B cell (primary cell): ENCODE measurements at regions not wholly inside any gene's neighbourhood (a gene's known extent, or its start where the extent isn't known, plus 50 kb on each side); places are given as distances from the start of the nearest gene placed in this dataset.

Experiments
- ATAC-seq: fragments of 200-7000 bp; cut with Tn5 transposase; one replicate; pipeline ENCODE4 v1.10.0; 2021; ENCODE audit warnings: low read depth, mild to moderate bottlenecking, moderate number of reproducible peaks, moderate library complexity
- CTCF ChIA-PET: fragments of 350-600 bp; sonication (Branson Sonifier 250); formaldehyde crosslinking; loops from one replicate; lab custom pipeline; 2021; ENCODE audit warnings: antibody characterized with exemption, inconsistent platforms; lab: Charles Lee
- POLR2A ChIA-PET: fragments of 350-600 bp; sonication (Branson Sonifier 250); formaldehyde crosslinking; loops from one replicate; lab custom pipeline; 2021; ENCODE audit warnings: antibody characterized with exemption; lab: Charles Lee
- DNase-seq: peaks from one replicate; pipeline ENCODE4 v3.0.0; 2013
- H2AFZ ChIP-seq: 2 replicates; pipeline ENCODE4 v1.6.1; 2012; ENCODE audit warnings: mild to moderate bottlenecking, low read depth, low read length; ENCODE audit not compliant: insufficient read depth, poor library complexity, severe bottlenecking
- H3K27ac ChIP-seq, 2 donors: 1 replicate in 1 of 2; 2 replicates in 1 of 2; pipeline ENCODE4 v1.5.1; 2012 to 2013; ENCODE audit warnings: low read length in 2 of 2, mild to moderate bottlenecking in 2 of 2, moderate library complexity in 1 of 2
- H3K27me3 ChIP-seq, 4 experiments: fragments of 200-600 bp in 1 of 4; sonication (generic) in 1 of 4; replicated peaks in 1 of 4; 1 replicate in 2 of 4; 2 replicates in 2 of 4; pipeline versions ENCODE4 v1.6.1 to v1.7.0; 2013 to 2016; ENCODE audit warnings: low read length in 3 of 4, mild to moderate bottlenecking in 2 of 4, mixed read lengths in 1 of 4, moderate library complexity in 1 of 4; ENCODE audit not compliant: insufficient read depth in 4 of 4, control insufficient read depth in 3 of 4; ENCODE audit errors: control extremely low read depth in 1 of 4
- H3K36me3 ChIP-seq, 2 experiments: replicated peaks in 1 of 2; 1 replicate in 1 of 2; 2 replicates in 1 of 2; pipeline versions ENCODE4 v1.6.1 to v1.7.1; 2013; ENCODE audit warnings: low read length in 1 of 2; ENCODE audit not compliant: insufficient read depth in 2 of 2, control insufficient read depth in 1 of 2; ENCODE audit errors: control extremely low read depth in 1 of 2, extremely low read depth in 1 of 2
- H3K4me1 ChIP-seq, 2 donors: fragments of 200-600 bp in 1 of 2; sonication (generic) in 1 of 2; 1 replicate in 1 of 2; 2 replicates in 1 of 2; pipeline versions ENCODE4 v1.5.1 to v1.6.1; 2013 to 2017; ENCODE audit warnings: low read length in 2 of 2; ENCODE audit not compliant: control insufficient read depth in 2 of 2, insufficient read depth in 2 of 2
- H3K4me2 ChIP-seq: replicated peaks from 2 replicates; pipeline ENCODE3; 2012; ENCODE audit warnings: mild to moderate bottlenecking, low read depth, low read length; ENCODE audit not compliant: poor library complexity, severe bottlenecking
- H3K4me3 ChIP-seq, 5 experiments: fragments of 200-600 bp in 1 of 5; sonication (generic) in 1 of 5; 1 replicate in 3 of 5; 2 replicates in 2 of 5; pipeline versions ENCODE4 v1.5.1 to v1.7.0; 2011 to 2016; ENCODE audit warnings: low read length in 4 of 5, mild to moderate bottlenecking in 4 of 5, low read depth in 2 of 5, control low read depth in 1 of 5, moderate library complexity in 1 of 5; ENCODE audit not compliant: insufficient read depth in 1 of 5; ENCODE audit errors: control extremely low read depth in 1 of 5, extremely low read depth in 1 of 5
- H3K79me2 ChIP-seq: fragments of 200-600 bp; sonication (generic); one replicate; pipeline ENCODE4 v1.6.0; 2016; ENCODE audit warnings: low read length; ENCODE audit not compliant: control insufficient read depth, insufficient read depth
- H3K9ac ChIP-seq: fragments of 200-600 bp; sonication (generic); 2 replicates; pipeline ENCODE4 v1.6.1; 2017; ENCODE audit warnings: mild to moderate bottlenecking, low read length, moderate library complexity
- H3K9me3 ChIP-seq, 3 donors: one replicate each; pipeline versions ENCODE4 v1.6.1 to v1.7.1; 2013; ENCODE audit warnings: low read length in 2 of 3; ENCODE audit not compliant: control insufficient read depth in 2 of 3, insufficient read depth in 1 of 3; ENCODE audit errors: control extremely low read depth in 1 of 3
- H4K20me1 ChIP-seq: 2 replicates; pipeline ENCODE4 v1.6.0; 2012; ENCODE audit warnings: mild to moderate bottlenecking, low read length; ENCODE audit not compliant: insufficient read depth, control insufficient read depth, poor library complexity, severe bottlenecking
- H3K27ac Mint-ChIP-seq: one replicate; pipeline ENCODE4 v1.8.0; 2021; ENCODE audit warnings: mixed read lengths
- H3K27me3 Mint-ChIP-seq: one replicate; pipeline ENCODE4 v1.8.0; 2021; ENCODE audit warnings: mixed read lengths
- H3K4me1 Mint-ChIP-seq: one replicate; pipeline ENCODE4 v1.8.0; 2021; ENCODE audit warnings: mixed read lengths
- H3K4me3 Mint-ChIP-seq: one replicate; pipeline ENCODE4 v1.8.0; 2021; ENCODE audit warnings: mixed read lengths
- H3K9me3 Mint-ChIP-seq: one replicate; pipeline ENCODE4 v1.8.0; 2022; ENCODE audit warnings: mixed read lengths; ENCODE audit not compliant: insufficient read depth
- CTCF ChIP-seq: fragments of 200-600 bp; IDR thresholded peaks from one replicate; pipeline ENCODE4 v1.8.0; 2022; ENCODE audit warnings: antibody characterized with exemption, mild to moderate bottlenecking
- EZH2 ChIP-seq: IDR thresholded peaks from 2 replicates; pipeline ENCODE4 v1.6.1; 2012; ENCODE audit warnings: borderline replicate concordance, low read depth, mild to moderate bottlenecking, moderate library complexity, low read length; ENCODE audit not compliant: insufficient read depth, poor library complexity, severe bottlenecking
- WGBS: methylation state at CpG from one replicate; pipeline ENCODE4 v1.1.5; 2013; ENCODE audit warnings: missing lambda C conversion rate; ENCODE audit not compliant: insufficient coverage; 5-methylcytosine and 5-hydroxymethylcytosine counted together
- intact Hi-C: fragments of 100-400 bp; cut with micrococcal nuclease; formaldehyde crosslinking; loops from one replicate; pipeline ENCODE4 v1.10.0; 2022

GRCh38 chr5:101159006-101159405 is 255.9 kb upstream of the ST8SIA4 start:
- CTCF ChIA-PET: no interaction called here
- no peak overlapping the region for H2AFZ ChIP-seq
- no peaks in the 10 kb centered on the region for H4K20me1 ChIP-seq
- POLR2A ChIA-PET: no interaction called here
- Mint-ChIP-seq H3K4me3 (no peak overlapping the region), H3K27me3 (peaks cover 3% of the 10 kb centered on the region), H3K27ac (no peak overlapping the region), H3K9me3 (no peaks in the 10 kb centered on the region), H3K4me1 (no peaks in the 10 kb centered on the region)
- H3K4me3 ChIP-seq: no peak overlapping the region
- WGBS: no CpG with 5 or more reads among the region's 2 CpGs
- no peaks in the 10 kb centered on the region for H3K36me3 ChIP-seq
- H3K4me1 ChIP-seq: no peaks in the 10 kb centered on the region
- no peak overlapping the region for H3K27ac ChIP-seq
- ATAC-seq (no peak), DNase-seq (no peak)
- H3K4me2 ChIP-seq: no peak overlapping the region
- TF ChIP-seq EZH2: no peak
- TF ChIP-seq CTCF: no peak
- H3K79me2 ChIP-seq: no peaks in the 10 kb centered on the region
- H3K9me3 ChIP-seq: peaks cover 0 to 3% (median 1%) of the 10 kb centered on the region in 3 donors
- H3K27me3 ChIP-seq: no peaks in the 10 kb centered on the region
- intact Hi-C loops: no loop called here
- no peak overlapping the region for H3K9ac ChIP-seq

GRCh38 chr5:101153526-101153925 is 250.4 kb upstream of the ST8SIA4 start:
- Histone ChIP-seq H3K79me2 (no peaks in the 10 kb centered on the region), H3K4me2 (no peak overlapping the region), H3K27ac (no peak overlapping the region), H3K4me1 (no peaks in the 10 kb centered on the region), H2AFZ (no peak overlapping the region), H4K20me1 (no peaks in the 10 kb centered on the region), H3K9ac (no peak overlapping the region), H3K36me3 (no peaks in the 10 kb centered on the region), H3K4me3 (no peak overlapping the region), H3K9me3 (peaks cover 0 to 3% (median 1%) of the 10 kb centered on the region in 3 donors), H3K27me3 (no peaks in the 10 kb centered on the region)
- H3K27ac Mint-ChIP-seq: no peak overlapping the region
- no peaks in the 10 kb centered on the region for H3K27me3 Mint-ChIP-seq
- intact Hi-C loops: no loop called here
- ChIA-PET CTCF (no interaction called here), POLR2A (no interaction called here)
- TF ChIP-seq CTCF: no peak
- TF ChIP-seq EZH2: no peak
- ATAC-seq (no peak), DNase-seq (no peak)
- H3K9me3 Mint-ChIP-seq: no peaks in the 10 kb centered on the region
- no CpG with 5 or more reads among the region's 1 CpG for WGBS
- H3K4me1 Mint-ChIP-seq: no peaks in the 10 kb centered on the region
- no peak overlapping the region for H3K4me3 Mint-ChIP-seq
